IPS DF 4.7 (cell line): ENCODE measurements at regions not wholly inside any gene's neighbourhood (a gene's known extent, or its start where the extent isn't known, plus 50 kb on each side); places are given as distances from the start of the nearest gene placed in this dataset.

Experiments used
- DNase-seq: peaks from one replicate; pipeline ENCODE4 v3.0.0-alpha.2; 2013; ENCODE audit warnings: low spot score; ENCODE audit errors: extremely low read depth

- no peak for DNase-seq
These were observed 253.8 kb downstream of the TNS1 start for GRCh38 chr2:217749008-217749407.

DNA sequence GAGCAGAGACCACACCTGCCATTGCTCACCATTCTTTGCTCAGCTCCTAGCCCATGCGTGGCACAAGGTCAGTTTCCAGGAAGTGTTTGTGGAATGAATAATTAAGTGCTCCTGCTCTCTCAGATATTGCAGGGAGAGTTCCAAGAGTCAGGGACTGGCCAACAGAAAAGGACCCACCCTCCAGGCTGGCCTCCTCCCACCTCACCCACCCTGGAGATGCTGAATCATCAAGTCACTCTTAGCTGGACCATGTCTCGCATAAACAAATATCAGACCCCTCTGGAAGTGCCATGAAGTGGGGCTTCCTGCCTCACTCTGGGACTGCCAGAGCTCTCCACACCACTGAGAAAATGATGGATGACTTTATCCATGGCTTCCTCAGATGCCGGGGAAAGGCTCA, 256.0 kb downstream of the TNS1 start:
- DNase-seq: no peak

GRCh38 chr2:217743966-217744761, 258.6 kb downstream of the TNS1 start:
- no peak for DNase-seq

- no peak for DNase-seq
These were observed 259.4 kb downstream of the TNS1 start for GRCh38 chr2:217743407-217743806.

GRCh38 chr2:217742841-217743240, 260.0 kb downstream of the TNS1 start:
- no peak for DNase-seq

DNA sequence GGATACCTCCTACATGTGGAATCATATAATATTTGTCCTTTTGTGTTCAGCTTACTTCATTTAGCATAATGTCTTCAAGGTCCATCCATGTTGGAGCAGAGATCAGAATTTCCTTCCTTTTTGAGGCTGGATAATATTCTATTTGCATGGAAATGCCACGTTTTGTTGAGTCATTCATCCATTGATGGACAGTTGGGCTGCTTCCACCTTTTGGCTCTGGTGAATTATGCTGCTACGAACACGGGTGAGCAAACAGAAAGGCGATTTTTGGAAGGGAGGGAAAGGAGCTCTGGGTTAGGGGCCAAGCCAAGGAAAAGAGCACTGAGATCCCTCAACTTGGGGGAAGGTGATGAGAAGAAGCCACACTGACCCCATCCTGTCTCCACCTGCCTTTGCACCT, 260.5 kb downstream of the TNS1 start:
- no peak for DNase-seq

- DNase-seq: no peak
These were observed 261.3 kb downstream of the TNS1 start for GRCh38 chr2:217741381-217741955.

DNA sequence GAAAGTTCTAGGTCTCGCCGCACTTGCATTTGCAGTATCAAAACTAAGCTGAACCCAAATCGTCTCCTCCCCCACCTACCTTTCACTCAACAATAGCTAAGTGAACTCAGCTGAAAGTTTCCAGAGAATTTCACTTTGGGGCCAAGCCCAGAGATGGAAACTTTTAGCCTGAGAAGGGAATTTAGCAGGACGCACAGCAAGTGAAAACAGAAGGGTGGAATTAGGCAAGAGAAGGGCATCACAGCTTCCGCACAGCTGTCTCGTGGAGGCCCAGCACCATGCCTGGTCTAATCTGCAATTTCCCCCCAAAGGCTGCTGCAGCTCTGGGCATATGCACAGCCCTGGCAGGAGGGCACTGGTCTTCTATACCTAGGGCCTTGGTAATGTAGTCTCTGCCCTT, 262.0 kb downstream of the TNS1 start:
- DNase-seq: no peak

- DNase-seq: no peak
These were observed 262.6 kb downstream of the TNS1 start for GRCh38 chr2:217740178-217740577.

GRCh38 chr2:217739741-217740140, 263.1 kb downstream of the TNS1 start:
- DNase-seq: no peak

GRCh38 chr2:217738061-217738460, 264.7 kb downstream of the TNS1 start:
- DNase-seq: no peak

DNA sequence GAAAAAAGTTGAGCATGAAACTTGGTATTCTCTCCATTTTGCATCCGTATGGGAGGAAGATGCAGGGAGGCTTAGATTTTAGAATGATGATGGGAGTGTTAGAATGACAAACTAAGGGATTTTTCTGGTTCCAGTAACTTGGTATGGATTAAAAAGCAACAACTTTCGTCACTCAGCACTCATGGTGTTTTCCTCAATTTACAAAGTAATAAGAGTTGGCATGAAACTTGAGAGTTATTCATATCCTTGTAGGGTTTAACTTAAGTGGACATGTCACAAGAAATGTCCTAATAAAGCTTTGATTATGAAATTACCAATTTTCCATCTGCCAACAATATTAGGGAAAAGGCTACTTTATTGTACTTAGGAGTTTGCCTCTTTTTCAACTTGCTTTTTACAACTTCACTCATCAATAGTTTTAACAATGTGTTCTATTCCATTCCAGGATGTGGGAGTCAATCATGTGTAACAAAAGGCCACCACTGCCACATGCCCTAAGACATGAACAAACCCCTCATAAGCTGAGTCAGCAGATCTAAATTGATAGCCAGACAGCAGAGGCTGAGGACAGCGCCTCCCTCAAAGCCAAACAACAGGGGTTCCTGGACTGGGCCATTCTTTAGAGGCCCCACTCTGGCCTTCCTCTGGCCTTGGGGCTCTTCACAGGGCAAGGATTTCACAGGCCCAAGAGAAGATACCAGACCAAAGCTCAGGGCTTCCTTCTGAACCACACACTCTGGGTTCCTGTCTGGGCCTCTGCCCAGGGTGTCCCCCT, 265.8 kb downstream of the TNS1 start:
- DNase-seq: no peak

GRCh38 chr2:217735899-217736298, 266.9 kb downstream of the TNS1 start:
- no peak for DNase-seq

DNA sequence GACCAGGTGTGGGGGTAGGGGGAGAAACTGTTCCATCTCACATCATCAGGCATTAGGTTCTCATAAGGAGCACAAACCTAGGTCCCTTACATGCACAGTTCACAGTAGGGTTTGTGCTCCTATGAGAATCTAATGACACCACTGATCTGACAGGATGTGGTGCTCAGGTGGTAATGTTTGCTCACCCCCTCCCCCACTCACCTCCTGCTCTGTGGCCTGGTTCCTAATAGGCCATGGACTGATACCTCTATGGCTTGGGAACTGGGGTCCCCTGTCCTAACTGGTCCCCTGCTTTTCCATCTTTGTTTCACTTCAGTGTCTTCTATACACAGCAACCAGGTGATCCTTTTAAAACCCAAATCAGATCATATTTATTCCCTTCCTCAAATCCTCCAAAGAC, 267.8 kb downstream of the TNS1 start:
- DNase-seq: no peak

- DNase-seq: no peak
These were observed 269.3 kb downstream of the TNS1 start for GRCh38 chr2:217733461-217733860.

GRCh38 chr2:217732992-217733391, 269.8 kb downstream of the TNS1 start:
- DNase-seq: no peak

GRCh38 chr2:217731805-217732204, 271.0 kb downstream of the TNS1 start:
- DNase-seq: no peak

DNA sequence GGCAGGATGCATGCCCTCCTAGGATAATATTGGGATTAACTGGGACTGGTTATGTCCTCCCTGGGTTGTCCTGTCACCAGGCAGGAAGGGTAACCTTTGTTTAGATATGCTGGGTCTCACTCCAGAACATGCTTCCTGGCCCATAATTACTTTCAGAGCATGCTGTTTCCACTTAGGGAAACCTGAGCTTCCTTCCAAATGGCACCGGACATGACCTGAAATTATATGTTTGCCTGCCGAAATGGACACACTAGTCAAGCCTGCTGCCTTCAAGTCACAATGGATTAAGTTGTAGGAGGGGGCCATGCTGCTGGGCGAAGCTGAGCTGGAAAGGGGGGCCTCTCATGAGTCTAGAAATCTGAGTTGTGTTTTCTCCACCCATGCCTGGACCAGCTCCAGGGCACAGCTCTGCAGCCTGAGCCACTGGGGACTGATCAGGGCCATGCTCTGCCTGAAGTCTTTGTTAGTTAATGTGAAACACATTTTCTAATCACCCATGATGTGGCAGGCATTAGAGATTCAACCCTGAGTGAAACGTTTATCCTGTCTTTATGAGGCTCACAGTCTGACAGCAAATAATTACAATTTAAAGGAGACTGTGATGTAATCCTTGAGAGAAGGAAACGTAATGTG, 273.3 kb downstream of the TNS1 start:
- DNase-seq: no peak

DNA sequence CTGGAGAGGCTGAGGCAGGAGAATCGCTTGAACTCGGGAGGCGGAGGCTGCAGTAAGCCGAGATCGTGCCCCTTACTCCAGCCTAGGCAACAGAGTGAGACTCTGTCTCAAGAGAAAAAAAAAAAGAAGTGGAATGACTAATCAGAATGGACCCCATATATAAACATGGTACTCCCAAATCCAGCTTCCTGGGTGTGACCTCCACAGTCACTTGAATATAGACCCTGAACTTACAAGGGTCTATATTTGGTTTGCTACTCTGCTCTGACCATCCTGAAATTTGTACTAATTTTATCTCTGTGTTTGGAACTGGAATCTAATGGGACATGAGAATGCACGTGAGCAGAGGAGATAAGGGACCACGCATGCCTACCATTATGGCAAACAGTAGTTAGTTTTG, 275.0 kb downstream of the TNS1 start:
- no peak for DNase-seq

DNA sequence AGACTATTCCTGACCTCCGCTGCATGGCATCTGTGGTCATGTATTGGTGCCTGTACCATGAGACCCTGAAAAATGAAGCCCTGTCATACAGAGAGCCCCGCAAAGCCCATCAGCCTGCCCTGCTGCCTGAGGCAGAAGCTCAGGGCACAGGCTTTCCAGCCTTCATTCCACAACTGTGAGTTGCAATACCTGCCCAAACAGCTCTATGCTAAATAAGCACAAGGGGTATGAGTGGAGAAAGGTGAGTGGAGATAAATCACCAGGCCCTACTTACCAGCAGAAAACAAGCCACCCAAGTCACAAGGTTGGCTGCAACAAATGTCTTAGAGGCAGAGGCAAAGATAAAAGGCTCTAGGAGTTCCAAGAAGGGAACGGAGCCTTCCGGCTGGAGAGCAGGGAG, 277.4 kb downstream of the TNS1 start:
- DNase-seq: no peak

GRCh38 chr2:217724471-217724870, 278.3 kb downstream of the TNS1 start:
- no peak for DNase-seq

- no peak for DNase-seq
These were observed 278.8 kb downstream of the TNS1 start for GRCh38 chr2:217723981-217724380.
